ENCODE measurements at regions not wholly inside any gene's neighbourhood (a gene's known extent, or its start where the extent isn't known, plus 50 kb on each side); places are given as distances from the start of the nearest gene placed in this dataset.

- TF ChIP-seq CTCF (IDR thresholded peaks at IDR 0.05; ENCODE audit: insufficient read depth, low read length) (no peak), REST (IDR thresholded peaks at IDR 0.05; ENCODE audit: insufficient replicate concordance, low read depth) (no peak), POLR2AphosphoS5 (IDR thresholded peaks at IDR 0.05; ENCODE audit: low read depth) (no peak), GABPA (IDR thresholded peaks at IDR 0.05; ENCODE audit: low read depth) (no peak), SPI1 (IDR thresholded peaks at IDR 0.05; ENCODE audit: borderline replicate concordance, low read depth) (no peak)
Measured at GRCh38 chr1:90206260-90206659, 211.3 kb downstream of the ZNF326 start.

All from HL-60 (cell line).